ENCODE measurements at regions not wholly inside any gene's neighbourhood (a gene's known extent, or its start where the extent isn't known, plus 50 kb on each side); places are given as distances from the start of the nearest gene placed in this dataset.
"Not testable (repeated sequence)": the region's sequence is repeated elsewhere in the genome, so short reads cannot be mapped to it uniquely, and the experiment has no call there.

DNA sequence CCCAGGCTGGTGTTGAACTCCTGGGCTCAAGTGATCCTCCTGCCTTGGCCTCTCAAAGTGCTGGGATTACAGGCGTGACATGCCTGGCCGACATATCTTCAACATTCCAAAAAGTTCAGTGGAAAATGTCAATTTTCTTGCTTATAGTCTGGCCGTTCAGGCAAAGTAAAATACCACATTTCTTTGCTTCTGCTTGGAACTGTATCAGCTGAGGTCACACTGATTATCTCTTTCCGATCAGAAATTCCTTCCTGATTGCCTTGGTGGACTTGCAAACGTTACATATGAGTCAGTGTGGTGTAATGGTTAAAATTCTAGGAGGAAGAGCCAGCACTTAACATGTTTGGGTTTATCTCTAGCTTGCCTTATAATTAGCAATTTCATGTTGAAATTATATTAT is 170.6 kb upstream of the ERV3-1 start:
- TF ChIP-seq EZH2 (IDR thresholded peaks at IDR 0.05; ENCODE audit: insufficient read depth, low read length) = not testable (repeated sequence)
- TF ChIP-seq, protein P1, sequence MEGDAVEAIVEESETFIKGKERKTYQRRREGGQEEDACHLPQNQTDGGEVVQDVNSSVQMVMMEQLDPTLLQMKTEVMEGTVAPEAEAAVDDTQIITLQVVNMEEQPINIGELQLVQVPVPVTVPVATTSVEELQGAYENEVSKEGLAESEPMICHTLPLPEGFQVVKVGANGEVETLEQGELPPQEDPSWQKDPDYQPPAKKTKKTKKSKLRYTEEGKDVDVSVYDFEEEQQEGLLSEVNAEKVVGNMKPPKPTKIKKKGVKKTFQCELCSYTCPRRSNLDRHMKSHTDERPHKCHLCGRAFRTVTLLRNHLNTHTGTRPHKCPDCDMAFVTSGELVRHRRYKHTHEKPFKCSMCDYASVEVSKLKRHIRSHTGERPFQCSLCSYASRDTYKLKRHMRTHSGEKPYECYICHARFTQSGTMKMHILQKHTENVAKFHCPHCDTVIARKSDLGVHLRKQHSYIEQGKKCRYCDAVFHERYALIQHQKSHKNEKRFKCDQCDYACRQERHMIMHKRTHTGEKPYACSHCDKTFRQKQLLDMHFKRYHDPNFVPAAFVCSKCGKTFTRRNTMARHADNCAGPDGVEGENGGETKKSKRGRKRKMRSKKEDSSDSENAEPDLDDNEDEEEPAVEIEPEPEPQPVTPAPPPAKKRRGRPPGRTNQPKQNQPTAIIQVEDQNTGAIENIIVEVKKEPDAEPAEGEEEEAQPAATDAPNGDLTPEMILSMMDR (IDR thresholded peaks at IDR 0.05; ENCODE audit: insufficient read depth, low read depth, low read length) = not testable (repeated sequence)
